ENCODE measurements at regions not wholly inside any gene's neighbourhood (a gene's known extent, or its start where the extent isn't known, plus 50 kb on each side); places are given as distances from the start of the nearest gene placed in this dataset.

DNA sequence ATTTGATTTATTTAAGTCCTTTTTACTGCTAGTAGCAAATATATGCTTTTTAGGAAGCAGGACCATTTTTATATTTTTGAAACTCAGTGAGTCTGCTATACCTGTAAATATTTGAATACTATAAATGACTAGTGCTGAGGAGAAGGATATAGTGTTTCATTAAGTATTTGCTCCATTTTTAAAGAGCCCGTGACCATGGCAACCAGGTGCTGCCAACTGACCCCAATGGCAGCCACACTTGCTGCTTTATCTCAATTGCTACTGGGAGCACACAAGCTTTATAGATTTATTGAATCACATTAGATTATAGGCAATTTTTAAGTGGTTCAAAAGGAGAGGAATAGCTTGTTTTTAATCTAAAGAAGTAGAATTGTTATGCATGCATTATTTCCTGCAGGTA, 142.0 kb downstream of the SCG2 start:
- H3K4me3 ChIP-seq (ENCODE audit: severe bottlenecking) = no peak overlapping the region
- H3K4me1 ChIP-seq (ENCODE audit: insufficient read depth, poor library complexity, severe bottlenecking) = peaks cover 22% of the 10 kb centered on the region
- no peak for TF ChIP-seq CTCF (IDR thresholded peaks at IDR 0.05; ENCODE audit: poor library complexity, severe bottlenecking)
- peak overlapping the region; percentile 68 for H3K27ac ChIP-seq (ENCODE audit: poor library complexity, severe bottlenecking)
- no peak for DNase-seq (ENCODE audit: low spot score)
- peaks cover 2% of the 10 kb centered on the region for H3K9me3 ChIP-seq (ENCODE audit: severe bottlenecking)
- ATAC-seq (ENCODE audit: low read depth) = no peak
- H3K27me3 ChIP-seq (ENCODE audit: insufficient read depth, poor library complexity, severe bottlenecking) = no peaks in the 10 kb centered on the region
- H3K36me3 ChIP-seq (ENCODE audit: low read depth) = no peaks in the 10 kb centered on the region

DNA sequence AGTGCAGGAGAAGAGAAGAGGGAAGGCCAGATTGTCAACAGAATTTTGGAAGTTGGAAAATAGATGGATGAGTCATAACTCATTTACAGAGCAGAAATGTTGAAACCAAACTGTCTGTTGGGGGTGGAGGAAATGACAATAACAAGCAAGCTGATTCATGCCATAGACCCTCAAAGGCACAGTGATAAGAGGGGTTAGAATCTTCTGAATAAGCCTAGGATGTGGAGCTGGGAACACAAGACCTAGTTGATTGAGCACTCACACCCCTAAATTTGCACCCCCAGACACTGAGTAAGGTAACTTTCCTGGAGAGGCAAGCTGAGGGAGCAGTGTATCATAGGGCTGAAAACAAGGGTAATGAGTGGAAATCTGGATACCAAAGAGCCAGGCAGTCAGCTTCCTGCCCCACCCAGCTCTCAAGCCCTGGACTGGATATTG, 141.4 kb downstream of the SCG2 start:
- Histone ChIP-seq H3K36me3 (ENCODE audit: low read depth) (no peaks in the 10 kb centered on the region), H3K4me1 (ENCODE audit: insufficient read depth, poor library complexity, severe bottlenecking) (peaks cover 26% of the 10 kb centered on the region), H3K27me3 (ENCODE audit: insufficient read depth, poor library complexity, severe bottlenecking) (no peaks in the 10 kb centered on the region), H3K4me3 (ENCODE audit: severe bottlenecking) (no peak overlapping the region), H3K9me3 (ENCODE audit: severe bottlenecking) (peaks cover 2% of the 10 kb centered on the region), H3K27ac (ENCODE audit: poor library complexity, severe bottlenecking) (peak overlapping the region; percentile 68)
- no peak for TF ChIP-seq CTCF (IDR thresholded peaks at IDR 0.05; ENCODE audit: poor library complexity, severe bottlenecking)
- DNase-seq (ENCODE audit: low spot score) = no peak
- peak; percentile 80 for ATAC-seq (ENCODE audit: low read depth)

DNA sequence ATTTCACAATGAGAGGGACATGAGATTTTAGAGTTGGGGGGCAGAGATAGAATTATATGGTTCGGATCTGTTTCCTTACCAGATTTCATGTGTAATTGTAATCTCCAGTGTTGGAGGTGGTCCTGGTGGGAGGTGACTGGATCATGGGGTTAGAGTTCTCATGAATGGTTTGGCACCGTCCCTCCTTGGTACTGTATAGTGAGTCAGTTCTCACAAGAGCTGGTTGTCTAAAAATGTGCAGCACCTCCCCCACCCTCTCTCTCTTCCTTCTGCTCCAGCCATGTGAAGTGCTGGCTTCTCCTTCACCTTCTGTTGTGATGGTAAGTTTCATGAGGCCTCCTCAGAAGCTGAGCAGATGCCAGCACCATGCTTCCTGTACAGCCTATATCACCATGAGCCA, 138.1 kb downstream of the SCG2 start:
- Histone ChIP-seq H3K4me3 (ENCODE audit: severe bottlenecking) (no peak overlapping the region), H3K27ac (ENCODE audit: poor library complexity, severe bottlenecking) (no peak overlapping the region), H3K27me3 (ENCODE audit: insufficient read depth, poor library complexity, severe bottlenecking) (no peaks in the 10 kb centered on the region), H3K9me3 (ENCODE audit: severe bottlenecking) (peaks cover 2% of the 10 kb centered on the region), H3K4me1 (ENCODE audit: insufficient read depth, poor library complexity, severe bottlenecking) (peaks cover 28% of the 10 kb centered on the region), H3K36me3 (ENCODE audit: low read depth) (no peaks in the 10 kb centered on the region)
- DNase-seq (ENCODE audit: low spot score) (no peak), ATAC-seq (ENCODE audit: low read depth) (no peak)
- no peak for TF ChIP-seq CTCF (IDR thresholded peaks at IDR 0.05; ENCODE audit: poor library complexity, severe bottlenecking)

DNA sequence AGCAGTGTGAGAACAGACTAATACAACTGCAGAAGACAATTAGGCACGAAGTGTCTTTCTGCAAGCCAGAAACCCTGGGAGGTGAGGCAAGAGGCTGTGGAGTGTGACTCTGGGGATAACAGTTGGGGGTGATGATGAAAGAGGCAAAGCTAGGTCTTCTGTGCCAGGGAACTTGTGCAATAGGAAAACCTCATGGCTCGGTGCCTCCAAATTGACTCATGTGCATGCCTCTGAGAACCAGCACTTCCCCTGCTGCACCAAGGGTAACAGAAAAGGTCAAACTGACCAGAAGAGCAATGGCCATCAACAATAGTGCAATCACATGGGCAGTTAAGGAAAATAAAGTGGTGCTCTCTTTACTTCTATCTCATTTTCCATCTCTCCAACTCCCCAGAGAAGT, 136.4 kb downstream of the SCG2 start:
- no peaks in the 10 kb centered on the region for H3K36me3 ChIP-seq (ENCODE audit: low read depth)
- no peak for TF ChIP-seq CTCF (IDR thresholded peaks at IDR 0.05; ENCODE audit: poor library complexity, severe bottlenecking)

GRCh38 chr2:223467196-223467595, 135.0 kb downstream of the SCG2 start:
- H3K4me1 ChIP-seq (ENCODE audit: insufficient read depth, poor library complexity, severe bottlenecking) = peaks cover 7% of the 10 kb centered on the region
- H3K27me3 ChIP-seq (ENCODE audit: insufficient read depth, poor library complexity, severe bottlenecking) = no peaks in the 10 kb centered on the region
- TF ChIP-seq CTCF (IDR thresholded peaks at IDR 0.05; ENCODE audit: poor library complexity, severe bottlenecking) = no peak
- no peak overlapping the region for H3K4me3 ChIP-seq (ENCODE audit: severe bottlenecking)
- no peak for ATAC-seq (ENCODE audit: low read depth)
- H3K36me3 ChIP-seq (ENCODE audit: low read depth) = no peaks in the 10 kb centered on the region
- H3K27ac ChIP-seq (ENCODE audit: poor library complexity, severe bottlenecking) = no peak overlapping the region
- no peak for DNase-seq (ENCODE audit: low spot score)
- H3K9me3 ChIP-seq (ENCODE audit: severe bottlenecking) = peaks cover 1% of the 10 kb centered on the region

More for the DNA sequence above, 136.4 kb downstream of the SCG2 start:
- no peak overlapping the region for H3K27ac ChIP-seq (ENCODE audit: poor library complexity, severe bottlenecking)
- ATAC-seq (ENCODE audit: low read depth) = peak; percentile 77
- H3K9me3 ChIP-seq (ENCODE audit: severe bottlenecking) = peaks cover 2% of the 10 kb centered on the region
- no peak overlapping the region for H3K4me3 ChIP-seq (ENCODE audit: severe bottlenecking)
- H3K27me3 ChIP-seq (ENCODE audit: insufficient read depth, poor library complexity, severe bottlenecking) = no peaks in the 10 kb centered on the region
- peaks cover 15% of the 10 kb centered on the region for H3K4me1 ChIP-seq (ENCODE audit: insufficient read depth, poor library complexity, severe bottlenecking)
- peak; percentile 66 for DNase-seq (ENCODE audit: low spot score)

Measured in RWPE2 (cell line).